AG09309 (cell line): ENCODE measurements at regions not wholly inside any gene's neighbourhood (a gene's known extent, or its start where the extent isn't known, plus 50 kb on each side); places are given as distances from the start of the nearest gene placed in this dataset.
A peak's percentile ranks its signal among the peaks of the same experiment; 100 is the strongest.

Experiments used
- DNase-seq: peaks from one replicate; pipeline ENCODE4 v3.0.0-alpha.2; 2010; ENCODE audit warnings: low read depth
- H3K4me3 ChIP-seq: 2 replicates; pipeline ENCODE4 v1.5.1; 2011; ENCODE audit warnings: mild to moderate bottlenecking, low read depth, low read length, moderate library complexity; ENCODE audit not compliant: control insufficient read depth
- CTCF ChIP-seq: IDR thresholded peaks from 2 replicates; pipeline ENCODE4 v1.5.1; 2011; ENCODE audit warnings: mild to moderate bottlenecking, low read depth, low read length, inconsistent platforms; ENCODE audit not compliant: insufficient read depth, control insufficient read depth; ENCODE audit errors: missing control alignments

GRCh38 chr7:86930554-86931307 is 128.7 kb downstream of the ELAPOR2 start:
- no peak for DNase-seq
- no peak overlapping the region for H3K4me3 ChIP-seq
- TF ChIP-seq CTCF, result no peak

GRCh38 chr7:86929293-86930109 is 130.0 kb downstream of the ELAPOR2 start:
- no peak for DNase-seq
- no peak overlapping the region for H3K4me3 ChIP-seq

GRCh38 chr7:86928308-86928707 is 131.1 kb downstream of the ELAPOR2 start:
- DNase-seq, result no peak
- no peak overlapping the region for H3K4me3 ChIP-seq
- TF ChIP-seq CTCF, result no peak

More at GRCh38 chr7:86929293-86930109, 130.0 kb downstream of the ELAPOR2 start:
- no peak for TF ChIP-seq CTCF

- no peak overlapping the region for H3K4me3 ChIP-seq
- peak; percentile 24 for DNase-seq
- peak; percentile 78 for TF ChIP-seq CTCF
These were observed 132.7 kb downstream of the ELAPOR2 start for GRCh38 chr7:86926732-86927131.

GRCh38 chr7:86925221-86925620 is 134.2 kb downstream of the ELAPOR2 start:
- H3K4me3 ChIP-seq, result no peak overlapping the region
- no peak for TF ChIP-seq CTCF

GRCh38 chr7:86923527-86923926 is 135.9 kb downstream of the ELAPOR2 start:
- H3K4me3 ChIP-seq, result no peak overlapping the region
- no peak for DNase-seq
- TF ChIP-seq CTCF, result no peak

More at GRCh38 chr7:86925221-86925620, 134.2 kb downstream of the ELAPOR2 start:
- no peak for DNase-seq
